Adipocyte (in vitro differentiated cells): ENCODE measurements at regions not wholly inside any gene's neighbourhood (a gene's known extent, or its start where the extent isn't known, plus 50 kb on each side); places are given as distances from the start of the nearest gene placed in this dataset.

ENCODE experiments used
- DNase-seq: peaks from one replicate; pipeline ENCODE4 v3.0.0-alpha.2; 2015; ENCODE audit warnings: low read depth
- H3K27me3 ChIP-seq: replicated peaks from 2 replicates; pipeline ENCODE4 v1.7.0; 2013; ENCODE audit warnings: mild to moderate bottlenecking, low read length, moderate library complexity; ENCODE audit not compliant: control insufficient read depth, insufficient read depth
- H3K36me3 ChIP-seq: 2 replicates; pipeline ENCODE4 v1.7.0; 2013; ENCODE audit warnings: low read length, mild to moderate bottlenecking, moderate library complexity; ENCODE audit not compliant: control insufficient read depth, insufficient read depth, severe bottlenecking
- H3K4me1 ChIP-seq: 2 replicates; pipeline ENCODE4 v1.7.0; 2013; ENCODE audit warnings: mild to moderate bottlenecking, low read length, moderate library complexity; ENCODE audit not compliant: control insufficient read depth, insufficient read depth
- H3K4me3 ChIP-seq: 2 replicates; pipeline ENCODE4 v1.7.0; 2013; ENCODE audit warnings: mild to moderate bottlenecking, low read length, moderate library complexity
- H3K9ac ChIP-seq: 2 replicates; pipeline ENCODE4 v1.7.0; 2013; ENCODE audit warnings: mild to moderate bottlenecking, low read length, moderate library complexity
- H3K9me3 ChIP-seq: 2 replicates; pipeline ENCODE4 v1.7.0; 2013; ENCODE audit warnings: mild to moderate bottlenecking, low read length, moderate library complexity; ENCODE audit not compliant: control insufficient read depth

DNA sequence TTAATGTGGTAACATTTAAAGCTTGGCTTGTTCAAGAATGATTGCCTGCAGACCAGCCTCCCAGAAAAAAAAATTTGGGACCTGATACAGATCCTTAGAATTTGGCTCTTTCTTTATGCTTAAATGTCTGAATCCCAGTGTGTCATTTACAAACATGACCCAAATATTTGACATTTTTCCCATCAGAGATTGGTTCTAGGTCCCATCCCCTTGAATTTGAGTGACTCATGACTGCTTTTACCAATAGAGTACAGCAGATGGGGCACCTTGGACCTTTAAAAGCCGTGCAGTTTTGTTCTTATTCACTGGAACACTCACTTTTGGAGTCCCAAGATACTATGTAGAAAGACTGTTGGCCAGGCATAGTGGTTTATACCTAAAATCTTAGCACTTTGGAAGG lies 231.6 kb downstream of the ZIC1 start:
- Histone ChIP-seq H3K27me3 (no peaks in the 10 kb centered on the region), H3K36me3 (no peaks in the 10 kb centered on the region), H3K4me3 (no peak overlapping the region), H3K9ac (no peak overlapping the region), H3K4me1 (no peaks in the 10 kb centered on the region), H3K9me3 (peaks cover 20% of the 10 kb centered on the region)
- peak; percentile 14 for DNase-seq

DNA sequence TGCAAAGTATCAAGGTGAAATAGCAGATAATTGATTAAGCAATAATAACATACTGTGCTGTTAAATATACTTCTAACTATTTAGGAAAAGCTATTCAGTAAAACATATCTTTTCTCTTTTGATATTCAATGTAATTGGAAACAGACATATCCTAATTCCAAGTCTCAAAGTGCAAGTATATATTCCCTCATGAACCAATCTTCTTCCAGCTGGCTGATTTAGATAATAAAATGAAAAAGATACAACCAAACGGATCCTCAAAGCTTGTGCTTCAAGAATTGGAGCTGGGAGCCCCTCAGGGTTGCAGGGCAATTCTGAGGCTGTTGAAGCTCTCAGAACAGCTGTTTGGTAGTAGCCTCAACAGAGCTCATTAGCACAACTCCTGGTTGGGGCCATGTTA lies 236.6 kb downstream of the ZIC1 start:
- H3K27me3 ChIP-seq = no peaks in the 10 kb centered on the region
- no peak overlapping the region for H3K4me3 ChIP-seq
- H3K36me3 ChIP-seq = no peaks in the 10 kb centered on the region
- H3K9me3 ChIP-seq = no peaks in the 10 kb centered on the region
- H3K9ac ChIP-seq = no peak overlapping the region
- peaks cover 3% of the 10 kb centered on the region for H3K4me1 ChIP-seq
- no peak for DNase-seq

DNA sequence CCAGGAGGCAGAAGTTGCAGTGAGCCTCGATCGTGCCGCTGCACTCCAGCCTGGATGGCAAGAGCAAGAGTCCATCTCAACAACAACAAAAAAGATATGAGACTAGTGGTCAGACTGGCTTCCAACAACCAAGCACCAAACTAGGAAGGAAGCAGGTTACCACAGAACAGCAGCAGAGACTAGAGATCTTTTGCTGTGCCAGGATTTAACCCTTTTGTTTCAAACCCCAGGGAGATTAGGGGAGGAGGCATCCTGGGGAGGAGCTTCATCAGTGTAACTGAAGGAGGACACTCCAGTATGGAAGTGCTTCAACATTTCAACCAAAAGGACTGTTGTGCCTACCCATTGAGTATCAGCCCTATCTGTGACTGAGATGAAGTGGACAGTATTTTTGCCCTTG lies 240.3 kb downstream of the ZIC1 start:
- DNase-seq = no peak
- Histone ChIP-seq H3K4me1 (peaks cover 32% of the 10 kb centered on the region), H3K4me3 (no peak overlapping the region), H3K9me3 (no peaks in the 10 kb centered on the region), H3K36me3 (no peaks in the 10 kb centered on the region), H3K9ac (no peak overlapping the region), H3K27me3 (no peaks in the 10 kb centered on the region)

DNA sequence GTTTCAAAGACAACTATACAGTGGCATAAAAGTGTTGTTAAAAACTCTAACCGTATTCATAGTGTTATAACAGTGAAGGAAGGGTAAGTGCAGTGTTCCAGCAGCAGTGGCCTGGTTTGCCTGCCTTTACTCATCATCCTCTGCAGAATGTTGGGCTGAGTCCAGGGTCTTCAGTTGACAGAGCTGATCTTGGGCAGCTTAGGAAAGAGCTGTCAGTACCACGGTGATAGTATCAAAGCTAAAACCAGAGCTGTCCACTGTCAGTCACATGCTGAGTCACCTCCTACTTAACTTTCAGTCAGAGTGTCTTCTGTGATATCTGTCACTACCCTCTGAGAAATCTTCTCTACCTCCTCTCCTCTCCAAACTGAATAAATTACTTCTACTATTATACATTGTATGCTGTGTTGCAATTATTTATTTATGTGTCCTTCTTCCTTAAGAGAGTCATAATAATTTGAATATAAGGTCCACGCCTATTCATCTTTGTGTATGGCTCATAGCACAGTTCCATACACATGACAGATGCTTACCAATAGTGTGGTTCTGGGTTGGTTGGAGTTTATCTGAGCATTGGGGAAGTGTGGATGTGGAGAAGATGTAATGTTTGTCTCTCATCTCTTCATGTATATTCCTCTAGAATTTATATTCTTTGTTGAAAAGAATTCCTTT lies 242.1 kb downstream of the ZIC1 start:
- DNase-seq = no peak
- Histone ChIP-seq H3K27me3 (no peaks in the 10 kb centered on the region), H3K9me3 (no peaks in the 10 kb centered on the region), H3K9ac (no peak overlapping the region), H3K4me1 (peaks cover 39% of the 10 kb centered on the region), H3K4me3 (peak overlapping the region; percentile 5), H3K36me3 (no peaks in the 10 kb centered on the region)

DNA sequence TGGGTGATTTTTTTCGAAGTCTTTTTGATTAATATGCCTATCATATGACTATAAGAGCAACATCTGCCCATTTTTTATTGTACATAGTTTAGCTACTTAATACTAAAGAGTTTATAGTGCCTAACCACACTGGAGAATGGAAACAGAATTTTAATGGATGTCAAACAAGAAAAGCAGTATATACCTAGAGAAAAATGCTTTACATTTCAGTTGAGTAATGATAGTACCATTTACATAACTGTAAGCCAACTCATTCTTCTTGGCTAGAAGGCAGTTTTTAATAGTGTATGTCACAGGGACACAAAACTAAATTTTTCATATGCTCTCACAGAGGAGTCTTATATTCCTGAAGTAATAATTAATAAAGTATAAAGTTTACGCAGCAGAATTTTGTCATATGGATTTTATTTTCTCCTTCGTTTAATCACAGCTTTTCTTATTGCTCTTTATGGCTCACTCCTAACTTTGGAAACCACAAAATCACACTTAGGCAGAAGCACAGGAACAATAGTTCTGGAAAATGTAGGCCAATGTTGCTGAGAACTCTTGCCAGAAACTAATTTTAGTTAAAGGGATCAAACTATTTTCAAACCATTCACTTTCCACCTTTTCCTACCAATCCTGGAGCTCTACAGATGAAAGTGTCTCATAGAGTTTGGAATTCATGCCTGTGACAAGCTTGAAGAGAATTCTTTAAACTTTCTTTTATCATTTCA lies 243.6 kb downstream of the ZIC1 start:
- DNase-seq = peak; percentile 28
- H3K4me1 ChIP-seq = peaks cover 39% of the 10 kb centered on the region
- no peaks in the 10 kb centered on the region for H3K27me3 ChIP-seq
- peak overlapping the region; percentile 14 for H3K4me3 ChIP-seq
- H3K9me3 ChIP-seq = no peaks in the 10 kb centered on the region
- no peaks in the 10 kb centered on the region for H3K36me3 ChIP-seq
- H3K9ac ChIP-seq = no peak overlapping the region

DNA sequence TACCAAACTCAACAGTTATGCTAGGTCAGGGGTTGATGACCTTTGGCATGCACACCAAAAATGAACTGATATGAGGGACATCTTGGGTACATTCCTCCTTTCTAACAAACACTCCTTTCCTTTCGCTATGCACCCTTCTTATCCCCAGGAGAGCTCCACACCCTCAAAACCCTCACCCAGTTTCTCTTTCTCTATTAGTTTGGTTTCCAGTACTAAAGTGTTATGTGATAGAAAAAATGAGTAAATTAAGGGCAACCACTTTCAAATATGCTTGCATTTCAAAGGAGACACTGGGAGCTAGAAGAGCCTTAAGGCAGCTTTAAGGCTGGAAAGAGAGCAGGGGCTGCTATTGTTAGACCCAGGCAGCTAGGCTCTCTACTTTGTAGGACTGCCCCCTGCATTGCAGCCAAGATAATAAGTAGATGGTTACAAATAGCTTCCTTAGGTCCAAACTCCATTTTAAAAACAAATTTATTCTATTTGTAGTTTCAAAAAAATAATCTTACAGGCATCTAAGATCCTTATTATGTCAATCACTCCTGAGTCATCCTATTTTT lies 244.3 kb downstream of the ZIC1 start:
- H3K9ac ChIP-seq = peak overlapping the region; percentile 35
- peaks cover 39% of the 10 kb centered on the region for H3K4me1 ChIP-seq
- no peaks in the 10 kb centered on the region for H3K36me3 ChIP-seq
- peak overlapping the region; percentile 14 for H3K4me3 ChIP-seq
- H3K27me3 ChIP-seq = no peaks in the 10 kb centered on the region
- H3K9me3 ChIP-seq = no peaks in the 10 kb centered on the region
- DNase-seq = no peak

DNA sequence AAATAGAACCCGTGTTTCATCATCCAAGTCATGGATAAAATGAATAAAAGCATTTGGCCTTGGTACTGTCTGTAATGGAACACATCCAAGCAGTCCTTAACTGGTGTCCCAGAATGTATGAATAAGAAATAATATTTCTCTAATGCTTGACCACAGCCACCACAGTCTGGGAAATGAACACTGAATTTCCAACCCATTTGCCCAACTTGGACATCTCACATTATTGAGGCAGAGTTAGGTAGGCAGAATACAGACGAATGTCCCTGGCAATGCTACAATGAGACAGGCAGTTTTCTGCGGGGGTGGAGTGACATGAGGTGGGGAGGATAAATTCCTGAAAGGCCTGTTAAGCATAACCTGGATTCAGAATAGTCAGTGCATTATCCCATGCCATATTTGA lies 245.7 kb downstream of the ZIC1 start:
- no peak overlapping the region for H3K9ac ChIP-seq
- no peak for DNase-seq
- H3K4me3 ChIP-seq = no peak overlapping the region
- H3K4me1 ChIP-seq = peaks cover 39% of the 10 kb centered on the region
- no peaks in the 10 kb centered on the region for H3K36me3 ChIP-seq
- H3K27me3 ChIP-seq = no peaks in the 10 kb centered on the region
- no peaks in the 10 kb centered on the region for H3K9me3 ChIP-seq

DNA sequence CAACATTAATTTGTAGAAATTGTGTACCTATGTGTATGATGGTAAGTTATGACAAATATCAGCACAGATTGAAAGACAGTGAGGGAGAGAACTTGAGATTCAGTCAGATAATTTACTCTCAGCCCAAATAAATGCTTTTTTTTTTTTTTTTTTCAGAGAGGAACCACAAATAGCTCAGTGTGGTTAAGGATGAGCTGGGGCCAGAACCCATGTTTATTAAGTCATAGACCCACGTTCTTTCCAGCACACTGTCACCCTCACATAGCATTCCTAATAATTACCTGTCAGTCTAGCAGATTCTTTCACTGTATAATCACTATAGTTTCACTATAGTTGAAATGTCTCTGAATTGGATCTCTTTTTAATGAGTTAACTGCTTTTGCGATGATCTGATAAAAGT lies 246.1 kb downstream of the ZIC1 start:
- Histone ChIP-seq H3K4me1 (peaks cover 39% of the 10 kb centered on the region), H3K4me3 (no peak overlapping the region), H3K9me3 (no peaks in the 10 kb centered on the region), H3K9ac (no peak overlapping the region), H3K36me3 (no peaks in the 10 kb centered on the region), H3K27me3 (no peaks in the 10 kb centered on the region)
- no peak for DNase-seq

DNA sequence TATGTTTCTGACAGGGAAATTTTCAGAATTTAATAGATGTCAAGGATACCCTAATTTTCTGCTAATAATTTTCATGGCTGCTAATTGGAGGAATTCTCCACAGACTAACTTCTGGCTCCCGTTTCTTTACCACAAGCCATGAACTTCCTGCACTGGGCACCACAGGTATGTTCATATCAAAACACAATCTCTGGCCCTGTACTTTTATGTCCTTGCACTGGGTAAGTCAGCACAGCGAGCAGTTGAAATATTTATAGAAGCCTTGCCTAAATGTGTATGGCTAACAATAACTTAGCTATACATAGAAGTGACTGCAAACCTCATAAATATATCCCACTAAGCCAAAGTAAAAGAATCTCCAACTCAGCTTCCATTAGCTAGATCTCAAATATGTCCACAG lies 246.9 kb downstream of the ZIC1 start:
- no peaks in the 10 kb centered on the region for H3K27me3 ChIP-seq
- H3K9ac ChIP-seq = no peak overlapping the region
- no peaks in the 10 kb centered on the region for H3K9me3 ChIP-seq
- H3K4me1 ChIP-seq = peaks cover 33% of the 10 kb centered on the region
- H3K4me3 ChIP-seq = no peak overlapping the region
- no peaks in the 10 kb centered on the region for H3K36me3 ChIP-seq
- no peak for DNase-seq

DNA sequence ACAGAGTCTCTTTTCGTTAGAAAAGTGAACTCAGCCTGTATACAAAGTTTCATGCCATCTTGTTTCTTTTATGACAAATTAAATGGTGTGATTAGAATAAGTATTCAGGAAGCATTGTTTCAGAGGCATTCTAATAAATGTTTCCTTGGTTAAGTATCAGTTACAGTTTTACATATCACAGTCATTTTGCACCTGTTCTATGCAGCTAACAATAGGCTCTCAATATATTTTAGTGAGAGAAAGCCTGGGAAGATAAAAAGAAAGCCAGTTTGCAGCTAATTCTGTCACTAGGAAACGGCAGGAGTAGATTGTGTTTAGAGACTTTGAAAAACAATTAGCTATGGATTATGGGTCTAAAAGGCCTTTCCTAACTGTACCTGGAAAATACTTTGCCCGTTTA lies 252.8 kb downstream of the ZIC1 start:
- Histone ChIP-seq H3K36me3 (no peaks in the 10 kb centered on the region), H3K4me1 (no peaks in the 10 kb centered on the region), H3K9ac (no peak overlapping the region), H3K27me3 (no peaks in the 10 kb centered on the region), H3K4me3 (no peak overlapping the region), H3K9me3 (no peaks in the 10 kb centered on the region)
- no peak for DNase-seq

DNA sequence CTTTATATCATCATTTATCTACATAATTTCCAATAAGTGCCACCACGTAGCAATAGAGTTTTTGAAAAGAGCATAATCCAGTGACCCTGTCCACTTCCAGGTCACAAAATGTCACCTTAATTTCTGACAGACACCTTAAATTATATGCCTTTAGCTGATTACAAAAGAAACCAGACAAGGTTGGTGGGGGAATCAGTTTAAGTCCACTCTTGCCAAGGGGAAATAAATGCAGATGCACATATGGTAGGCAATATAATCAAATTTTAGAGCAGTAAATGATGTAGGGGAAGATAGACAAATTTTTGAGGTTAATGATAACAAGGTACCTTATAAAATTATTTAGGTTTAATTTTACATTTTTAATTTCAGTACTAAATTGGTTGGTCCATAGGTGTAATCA lies 253.5 kb downstream of the ZIC1 start:
- H3K4me1 ChIP-seq = no peaks in the 10 kb centered on the region
- no peaks in the 10 kb centered on the region for H3K27me3 ChIP-seq
- H3K9ac ChIP-seq = no peak overlapping the region
- H3K9me3 ChIP-seq = no peaks in the 10 kb centered on the region
- no peak for DNase-seq
- H3K4me3 ChIP-seq = no peak overlapping the region
- H3K36me3 ChIP-seq = no peaks in the 10 kb centered on the region
